ENCODE measurements at regions not wholly inside any gene's neighbourhood (a gene's known extent, or its start where the extent isn't known, plus 50 kb on each side); places are given as distances from the start of the nearest gene placed in this dataset.
"Not testable (repeated sequence)": the region's sequence is repeated elsewhere in the genome, so short reads cannot be mapped to it uniquely, and the experiment has no call there.

- intact Hi-C loops (cut with micrococcal nuclease; ENCODE audit: unreplicated experiment): no loop called here
- no peaks in the 10 kb centered on the region for H3K4me1 Mint-ChIP-seq (ENCODE audit: low read depth, unreplicated experiment)
- peaks cover 8% of the 10 kb centered on the region for H3K9me3 Mint-ChIP-seq (ENCODE audit: low read depth, unreplicated experiment)
- CTCF ChIA-PET: no interaction called here
- DNase-seq: no peak
- BruUV-seq (replicated peaks): no TSS peak
- no peaks in the 10 kb centered on the region for H3K36me3 Mint-ChIP-seq (ENCODE audit: insufficient read depth, unreplicated experiment)
- H3K4me3 Mint-ChIP-seq (ENCODE audit: low read depth, unreplicated experiment): no peak overlapping the region
- H3K27ac Mint-ChIP-seq (ENCODE audit: unreplicated experiment): no peak overlapping the region
- H3K27me3 Mint-ChIP-seq (ENCODE audit: unreplicated experiment): no peaks in the 10 kb centered on the region
- no peak for TF ChIP-seq CTCF (IDR thresholded peaks at IDR 0.05; ENCODE audit: unreplicated experiment)
Measured at GRCh38 chr3:137329594-137329993, 371.8 kb downstream of the IL20RB start.

GRCh38 chr3:137330246-137330645, 372.5 kb downstream of the IL20RB start:
- TF ChIP-seq CTCF (IDR thresholded peaks at IDR 0.05; ENCODE audit: unreplicated experiment): no peak
- Mint-ChIP-seq H3K27ac (ENCODE audit: unreplicated experiment) (no peak overlapping the region), H3K27me3 (ENCODE audit: unreplicated experiment) (no peaks in the 10 kb centered on the region), H3K9me3 (ENCODE audit: low read depth, unreplicated experiment) (peaks cover 8% of the 10 kb centered on the region), H3K36me3 (ENCODE audit: insufficient read depth, unreplicated experiment) (no peaks in the 10 kb centered on the region), H3K4me3 (ENCODE audit: low read depth, unreplicated experiment) (no peak overlapping the region), H3K4me1 (ENCODE audit: low read depth, unreplicated experiment) (no peaks in the 10 kb centered on the region)
- DNase-seq: no peak
- intact Hi-C loops (cut with micrococcal nuclease; ENCODE audit: unreplicated experiment): no loop called here
- no TSS peak for BruUV-seq (replicated peaks)
- CTCF ChIA-PET: no interaction called here

DNA sequence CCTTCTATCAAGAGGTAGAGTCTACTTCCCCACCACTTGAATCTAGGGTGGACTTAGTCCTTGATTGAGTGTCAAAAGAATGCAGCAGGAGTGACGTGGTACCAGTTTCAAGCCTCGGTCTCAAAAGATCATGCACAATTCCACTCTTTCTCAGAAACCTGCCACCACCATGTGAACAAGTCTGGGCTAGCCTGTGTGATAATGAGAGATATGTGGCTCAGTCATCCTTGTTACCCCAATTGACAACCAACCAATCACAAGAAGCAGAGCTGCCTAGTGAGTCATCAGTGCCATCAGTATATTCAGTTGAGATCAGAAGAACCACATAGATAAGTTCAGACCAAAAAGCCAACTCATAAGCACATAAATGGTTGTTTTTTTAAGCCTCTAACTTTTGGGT, 374.5 kb downstream of the IL20RB start:
- CTCF ChIA-PET: interaction anchor here (0.6 kb wide), 1 partner anchor 388 kb away, joined by 3 read pairs; no protein-coding TSS in a partner anchor
- intact Hi-C loops (cut with micrococcal nuclease; ENCODE audit: unreplicated experiment): no loop called here
- no peak overlapping the region for H3K4me3 Mint-ChIP-seq (ENCODE audit: low read depth, unreplicated experiment)
- H3K9me3 Mint-ChIP-seq (ENCODE audit: low read depth, unreplicated experiment): peaks cover 8% of the 10 kb centered on the region
- H3K27ac Mint-ChIP-seq (ENCODE audit: unreplicated experiment): no peak overlapping the region
- no peak for DNase-seq
- no peak for TF ChIP-seq CTCF (IDR thresholded peaks at IDR 0.05; ENCODE audit: unreplicated experiment)
- H3K36me3 Mint-ChIP-seq (ENCODE audit: insufficient read depth, unreplicated experiment): no peaks in the 10 kb centered on the region
- no TSS peak for BruUV-seq (replicated peaks)
- no peaks in the 10 kb centered on the region for H3K27me3 Mint-ChIP-seq (ENCODE audit: unreplicated experiment)
- H3K4me1 Mint-ChIP-seq (ENCODE audit: low read depth, unreplicated experiment): no peaks in the 10 kb centered on the region

DNA sequence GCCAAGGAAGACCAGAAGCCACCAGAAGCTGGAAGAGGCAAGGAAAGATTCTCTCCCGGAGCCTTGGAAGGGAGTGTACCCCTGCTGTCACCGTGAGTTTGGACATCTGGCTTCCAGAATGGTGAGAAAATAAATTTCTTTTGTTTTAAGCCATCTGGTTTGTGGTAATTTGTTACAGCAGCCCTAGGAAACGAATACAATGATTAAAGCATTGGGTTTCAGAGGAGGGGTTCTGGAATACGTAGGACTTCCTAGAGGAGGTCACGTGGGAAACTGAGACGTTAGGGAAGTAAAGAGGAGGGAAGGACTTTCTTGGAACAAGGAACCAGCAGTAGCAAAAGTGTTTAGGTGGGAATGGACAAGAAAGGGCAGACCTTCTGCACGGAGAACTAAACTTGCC, 377.7 kb downstream of the IL20RB start:
- intact Hi-C loops (cut with micrococcal nuclease; ENCODE audit: unreplicated experiment): no loop called here
- no peaks in the 10 kb centered on the region for H3K36me3 Mint-ChIP-seq (ENCODE audit: insufficient read depth, unreplicated experiment)
- no peak for TF ChIP-seq CTCF (IDR thresholded peaks at IDR 0.05; ENCODE audit: unreplicated experiment)
- H3K27me3 Mint-ChIP-seq (ENCODE audit: unreplicated experiment): no peaks in the 10 kb centered on the region
- H3K4me3 Mint-ChIP-seq (ENCODE audit: low read depth, unreplicated experiment): no peak overlapping the region
- H3K9me3 Mint-ChIP-seq (ENCODE audit: low read depth, unreplicated experiment): peaks cover 16% of the 10 kb centered on the region
- CTCF ChIA-PET: no interaction called here
- H3K4me1 Mint-ChIP-seq (ENCODE audit: low read depth, unreplicated experiment): no peaks in the 10 kb centered on the region
- BruUV-seq (replicated peaks): no TSS peak
- no peak for DNase-seq
- H3K27ac Mint-ChIP-seq (ENCODE audit: unreplicated experiment): no peak overlapping the region

DNA sequence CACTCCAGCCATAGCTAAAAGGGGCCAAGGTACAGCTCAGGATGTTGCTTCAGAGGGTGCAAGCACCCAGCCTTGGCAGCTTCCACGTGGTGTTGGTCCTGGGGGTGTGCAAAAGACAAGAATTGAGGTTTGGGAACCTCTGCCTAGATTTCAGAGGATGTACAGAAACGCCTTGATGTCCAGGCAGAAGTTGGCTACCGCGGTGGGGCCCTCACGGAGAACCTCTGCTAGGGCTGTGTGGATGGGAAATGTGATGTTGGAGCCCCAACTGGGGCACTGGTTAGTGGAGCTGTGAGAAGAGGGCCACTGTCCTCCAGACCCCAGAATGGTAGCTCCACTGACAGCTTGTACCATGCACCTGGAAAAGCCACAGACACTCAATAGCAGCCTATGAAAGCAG, 380.6 kb downstream of the IL20RB start:
- H3K27me3 Mint-ChIP-seq (ENCODE audit: unreplicated experiment); H3K27ac Mint-ChIP-seq (ENCODE audit: unreplicated experiment); H3K4me3 Mint-ChIP-seq (ENCODE audit: low read depth, unreplicated experiment); H3K36me3 Mint-ChIP-seq (ENCODE audit: insufficient read depth, unreplicated experiment); BruUV-seq (replicated peaks); DNase-seq; H3K4me1 Mint-ChIP-seq (ENCODE audit: low read depth, unreplicated experiment); CTCF ChIA-PET; intact Hi-C loops (cut with micrococcal nuclease; ENCODE audit: unreplicated experiment): not testable (repeated sequence)
- H3K9me3 Mint-ChIP-seq (ENCODE audit: low read depth, unreplicated experiment): peaks cover 14% of the 10 kb centered on the region

Data from Calu3 (cell line).